GM23338 (cell line): ENCODE measurements at regions not wholly inside any gene's neighbourhood (a gene's known extent, or its start where the extent isn't known, plus 50 kb on each side); places are given as distances from the start of the nearest gene placed in this dataset.

ENCODE experiments used
- ATAC-seq: fragments of 200-7000 bp; cut with Tn5 transposase; 3 replicates; pipeline ENCODE4 v1.9.1; 2020
- DNase-seq: peaks from one replicate; pipeline ENCODE4 v3.0.0-alpha.2; 2015; ENCODE audit warnings: low spot score
- H2AFZ ChIP-seq: fragments of 200-600 bp; sonication (generic); 2 replicates; pipeline ENCODE4 v1.8.0; 2016; ENCODE audit warnings: antibody characterized with exemption, mild to moderate bottlenecking, moderate library complexity
- H3F3A ChIP-seq: fragments of 200-600 bp; sonication (generic); replicated peaks from 2 replicates; pipeline ENCODE4 v1.8.0; 2017; ENCODE audit warnings: antibody characterized with exemption, mixed run types, low read depth
- H3K27ac ChIP-seq: fragments of 200-600 bp; sonication (generic); 2 replicates; pipeline ENCODE4 v1.6.1; 2016; ENCODE audit warnings: low read depth
- H3K27me3 ChIP-seq: fragments of 200-600 bp; sonication (generic); 2 replicates; pipeline ENCODE4 v1.8.0; 2016; ENCODE audit warnings: mild to moderate bottlenecking, mixed run types, moderate library complexity; ENCODE audit not compliant: insufficient read depth
- H3K36me3 ChIP-seq: fragments of 200-600 bp; sonication (generic); 2 replicates; pipeline ENCODE4 v1.8.0; 2016; ENCODE audit warnings: mild to moderate bottlenecking; ENCODE audit not compliant: insufficient read depth
- H3K4me1 ChIP-seq: fragments of 200-600 bp; sonication (generic); 2 replicates; pipeline ENCODE4 v1.8.0; 2016; ENCODE audit warnings: mild to moderate bottlenecking, moderate library complexity; ENCODE audit not compliant: insufficient read depth
- H3K4me2 ChIP-seq: fragments of 200-600 bp; sonication (generic); 2 replicates; pipeline ENCODE4 v1.7.1; 2017; ENCODE audit warnings: mixed run types
- H3K4me3 ChIP-seq: fragments of 200-600 bp; sonication (generic); 2 replicates; pipeline ENCODE4 v1.6.1; 2016; ENCODE audit warnings: mixed run types
- H3K79me2 ChIP-seq: fragments of 200-600 bp; sonication (generic); replicated peaks from 2 replicates; pipeline ENCODE4 v1.8.0; 2017; ENCODE audit warnings: mild to moderate bottlenecking; ENCODE audit not compliant: insufficient read depth
- H3K9me2 ChIP-seq: fragments of 200-600 bp; sonication (generic); 2 replicates; pipeline ENCODE4 v1.8.0; 2017; ENCODE audit not compliant: insufficient read depth
- H4K20me1 ChIP-seq: fragments of 200-600 bp; sonication (generic); replicated peaks from 2 replicates; pipeline ENCODE4 v1.8.0; 2017; ENCODE audit warnings: mild to moderate bottlenecking; ENCODE audit not compliant: insufficient read depth
- H3K27ac Mint-ChIP-seq: 2 replicates; pipeline ENCODE4 v1.8.0; 2020; ENCODE audit warnings: inconsistent platforms, mild to moderate bottlenecking, moderate library complexity, mixed read lengths
- H3K27me3 Mint-ChIP-seq: 3 replicates; pipeline ENCODE4 v1.8.0; 2022; ENCODE audit warnings: low read depth, mild to moderate bottlenecking, moderate library complexity, mixed read lengths, inconsistent platforms; ENCODE audit not compliant: insufficient read depth, poor library complexity
- H3K36me3 Mint-ChIP-seq: 3 replicates; pipeline ENCODE4 v1.8.0; 2021; ENCODE audit warnings: low read depth, mild to moderate bottlenecking, inconsistent platforms, moderate library complexity, mixed read lengths
- H3K4me1 Mint-ChIP-seq: 3 replicates; pipeline ENCODE4 v1.8.0; 2020; ENCODE audit warnings: mild to moderate bottlenecking, inconsistent platforms, mixed read lengths
- H3K4me3 Mint-ChIP-seq: 3 replicates; pipeline ENCODE4 v1.8.0; 2021; ENCODE audit warnings: moderate library complexity, mild to moderate bottlenecking, inconsistent platforms, mixed read lengths
- H3K9me3 Mint-ChIP-seq: 3 replicates; pipeline ENCODE4 v1.8.0; 2020; ENCODE audit warnings: moderate library complexity, mild to moderate bottlenecking, inconsistent platforms, mixed read lengths
- CREB1 ChIP-seq: fragments of 250-450 bp; sonication (Bioruptor Pico); IDR thresholded peaks from 2 replicates; pipeline ENCODE4 v1.5.0; 2020; ENCODE audit warnings: low read depth, mild to moderate bottlenecking, moderate library complexity
- EZH2 ChIP-seq: fragments of 200-600 bp; sonication (generic); IDR thresholded peaks from one replicate; pipeline ENCODE4 v1.8.0; 2017; ENCODE audit warnings: antibody characterized with exemption, mild to moderate bottlenecking, low read depth; ENCODE audit not compliant: unreplicated experiment
- JUNB ChIP-seq: IDR thresholded peaks from one replicate; pipeline ENCODE4 v1.6.1; 2016; ENCODE audit warnings: antibody characterized with exemption; ENCODE audit not compliant: unreplicated experiment
- NANOG ChIP-seq: IDR thresholded peaks from 2 replicates; pipeline ENCODE4 v1.6.1; 2016; ENCODE audit warnings: antibody characterized with exemption, borderline replicate concordance
- STAT1 ChIP-seq: IDR thresholded peaks from one replicate; pipeline ENCODE4 v1.6.1; 2016; ENCODE audit warnings: antibody characterized with exemption; ENCODE audit not compliant: unreplicated experiment
- ZNF331 ChIP-seq: fragments of 250-450 bp; sonication (Bioruptor Pico); IDR thresholded peaks from 2 replicates; pipeline ENCODE4 v1.5.0; 2020; ENCODE audit warnings: low read depth, mild to moderate bottlenecking, moderate library complexity
- TF ChIP-seq, protein P1 (sequence below): IDR thresholded peaks from 2 replicates; pipeline ENCODE4 v1.6.1; 2016; ENCODE audit warnings: antibody characterized with exemption
- TF ChIP-seq, protein P2 (sequence below): fragments of 250-450 bp; sonication (Bioruptor Pico); IDR thresholded peaks from 2 replicates; pipeline ENCODE4 v1.5.0; 2020; ENCODE audit warnings: mild to moderate bottlenecking, moderate library complexity

DNA sequence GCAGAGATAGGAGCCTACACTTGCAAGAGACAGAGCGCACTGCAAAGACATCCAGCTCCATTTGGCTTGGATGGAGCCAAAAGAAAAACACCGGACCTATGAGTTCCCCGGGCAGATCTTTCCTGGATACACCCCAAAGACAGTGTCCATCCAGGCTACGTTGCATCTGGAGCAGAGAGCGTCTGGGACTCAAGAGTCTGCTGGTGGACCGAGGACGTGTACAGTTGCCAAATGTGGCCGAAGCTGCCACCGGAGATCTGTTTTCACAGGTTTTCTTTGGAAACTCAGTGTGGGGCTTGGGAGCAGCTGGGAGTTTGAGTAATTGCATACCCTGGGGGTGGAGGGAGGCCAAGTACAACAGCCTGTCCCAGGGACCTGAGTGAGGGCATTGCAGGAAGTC is 192.3 kb upstream of the OSR1 start:
- H3K4me3 ChIP-seq: no peak overlapping the region
- H3F3A ChIP-seq: no peaks in the 10 kb centered on the region
- no peak overlapping the region for H3K4me2 ChIP-seq
- H3K4me1 ChIP-seq: no peaks in the 10 kb centered on the region
- H4K20me1 ChIP-seq: no peaks in the 10 kb centered on the region
- H3K9me3 Mint-ChIP-seq: no peaks in the 10 kb centered on the region
- DNase-seq (no peak), ATAC-seq (no peak)
- no peaks in the 10 kb centered on the region for H3K79me2 ChIP-seq
- H3K27me3 ChIP-seq: no peaks in the 10 kb centered on the region
- no peak overlapping the region for H3K27ac Mint-ChIP-seq
- no peaks in the 10 kb centered on the region for H3K4me1 Mint-ChIP-seq
- H3K36me3 ChIP-seq: no peaks in the 10 kb centered on the region
- H3K9me2 ChIP-seq: 0 out of 2 replicates have a peak, but pooled peaks cover 3% of the 10 kb centered on the region
- no peaks in the 10 kb centered on the region for H3K36me3 Mint-ChIP-seq
- no peak overlapping the region for H2AFZ ChIP-seq
- no peak overlapping the region for H3K4me3 Mint-ChIP-seq
- no peak overlapping the region for H3K27ac ChIP-seq
- H3K27me3 Mint-ChIP-seq: peaks cover 2% of the 10 kb centered on the region
- no peak for TF ChIP-seq ZNF331

DNA sequence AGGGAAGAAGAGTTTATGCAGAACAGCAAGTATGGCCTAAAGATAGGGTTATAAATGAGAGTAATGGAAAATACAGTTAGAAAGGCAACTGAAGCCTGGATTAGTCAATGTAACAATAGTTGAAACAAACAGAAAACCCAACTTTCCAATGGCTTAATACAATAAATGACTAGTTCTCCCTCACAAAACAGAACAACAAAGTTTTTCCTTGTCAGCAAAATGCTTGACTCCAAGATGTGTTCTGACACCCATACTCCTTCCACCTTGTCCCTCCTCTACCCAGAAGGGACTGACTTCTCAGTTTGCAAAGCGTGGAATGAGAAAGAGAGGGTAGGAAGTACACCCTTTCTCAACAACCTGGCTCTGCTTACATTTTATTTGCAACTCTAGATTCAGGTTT is 191.4 kb upstream of the OSR1 start:
- Mint-ChIP-seq H3K27ac (no peak overlapping the region), H3K27me3 (peaks cover 6% of the 10 kb centered on the region), H3K36me3 (no peaks in the 10 kb centered on the region), H3K4me1 (no peaks in the 10 kb centered on the region), H3K4me3 (no peak overlapping the region), H3K9me3 (no peaks in the 10 kb centered on the region)
- Histone ChIP-seq H2AFZ (no peak overlapping the region), H3K4me2 (no peak overlapping the region), H4K20me1 (no peaks in the 10 kb centered on the region), H3K27me3 (no peaks in the 10 kb centered on the region), H3K27ac (no peak overlapping the region), H3K9me2 (0 out of 2 replicates have a peak, but pooled peaks cover 3% of the 10 kb centered on the region), H3F3A (no peaks in the 10 kb centered on the region), H3K79me2 (no peaks in the 10 kb centered on the region), H3K36me3 (no peaks in the 10 kb centered on the region), H3K4me3 (no peak overlapping the region), H3K4me1 (no peaks in the 10 kb centered on the region)
- TF ChIP-seq EZH2 (no peak), NANOG (no peak), JUNB (no peak), CREB1 (no peak), STAT1 (no peak)
- TF ChIP-seq, protein P1, sequence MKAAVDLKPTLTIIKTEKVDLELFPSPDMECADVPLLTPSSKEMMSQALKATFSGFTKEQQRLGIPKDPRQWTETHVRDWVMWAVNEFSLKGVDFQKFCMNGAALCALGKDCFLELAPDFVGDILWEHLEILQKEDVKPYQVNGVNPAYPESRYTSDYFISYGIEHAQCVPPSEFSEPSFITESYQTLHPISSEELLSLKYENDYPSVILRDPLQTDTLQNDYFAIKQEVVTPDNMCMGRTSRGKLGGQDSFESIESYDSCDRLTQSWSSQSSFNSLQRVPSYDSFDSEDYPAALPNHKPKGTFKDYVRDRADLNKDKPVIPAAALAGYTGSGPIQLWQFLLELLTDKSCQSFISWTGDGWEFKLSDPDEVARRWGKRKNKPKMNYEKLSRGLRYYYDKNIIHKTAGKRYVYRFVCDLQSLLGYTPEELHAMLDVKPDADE: no peak
- TF ChIP-seq, protein P2, sequence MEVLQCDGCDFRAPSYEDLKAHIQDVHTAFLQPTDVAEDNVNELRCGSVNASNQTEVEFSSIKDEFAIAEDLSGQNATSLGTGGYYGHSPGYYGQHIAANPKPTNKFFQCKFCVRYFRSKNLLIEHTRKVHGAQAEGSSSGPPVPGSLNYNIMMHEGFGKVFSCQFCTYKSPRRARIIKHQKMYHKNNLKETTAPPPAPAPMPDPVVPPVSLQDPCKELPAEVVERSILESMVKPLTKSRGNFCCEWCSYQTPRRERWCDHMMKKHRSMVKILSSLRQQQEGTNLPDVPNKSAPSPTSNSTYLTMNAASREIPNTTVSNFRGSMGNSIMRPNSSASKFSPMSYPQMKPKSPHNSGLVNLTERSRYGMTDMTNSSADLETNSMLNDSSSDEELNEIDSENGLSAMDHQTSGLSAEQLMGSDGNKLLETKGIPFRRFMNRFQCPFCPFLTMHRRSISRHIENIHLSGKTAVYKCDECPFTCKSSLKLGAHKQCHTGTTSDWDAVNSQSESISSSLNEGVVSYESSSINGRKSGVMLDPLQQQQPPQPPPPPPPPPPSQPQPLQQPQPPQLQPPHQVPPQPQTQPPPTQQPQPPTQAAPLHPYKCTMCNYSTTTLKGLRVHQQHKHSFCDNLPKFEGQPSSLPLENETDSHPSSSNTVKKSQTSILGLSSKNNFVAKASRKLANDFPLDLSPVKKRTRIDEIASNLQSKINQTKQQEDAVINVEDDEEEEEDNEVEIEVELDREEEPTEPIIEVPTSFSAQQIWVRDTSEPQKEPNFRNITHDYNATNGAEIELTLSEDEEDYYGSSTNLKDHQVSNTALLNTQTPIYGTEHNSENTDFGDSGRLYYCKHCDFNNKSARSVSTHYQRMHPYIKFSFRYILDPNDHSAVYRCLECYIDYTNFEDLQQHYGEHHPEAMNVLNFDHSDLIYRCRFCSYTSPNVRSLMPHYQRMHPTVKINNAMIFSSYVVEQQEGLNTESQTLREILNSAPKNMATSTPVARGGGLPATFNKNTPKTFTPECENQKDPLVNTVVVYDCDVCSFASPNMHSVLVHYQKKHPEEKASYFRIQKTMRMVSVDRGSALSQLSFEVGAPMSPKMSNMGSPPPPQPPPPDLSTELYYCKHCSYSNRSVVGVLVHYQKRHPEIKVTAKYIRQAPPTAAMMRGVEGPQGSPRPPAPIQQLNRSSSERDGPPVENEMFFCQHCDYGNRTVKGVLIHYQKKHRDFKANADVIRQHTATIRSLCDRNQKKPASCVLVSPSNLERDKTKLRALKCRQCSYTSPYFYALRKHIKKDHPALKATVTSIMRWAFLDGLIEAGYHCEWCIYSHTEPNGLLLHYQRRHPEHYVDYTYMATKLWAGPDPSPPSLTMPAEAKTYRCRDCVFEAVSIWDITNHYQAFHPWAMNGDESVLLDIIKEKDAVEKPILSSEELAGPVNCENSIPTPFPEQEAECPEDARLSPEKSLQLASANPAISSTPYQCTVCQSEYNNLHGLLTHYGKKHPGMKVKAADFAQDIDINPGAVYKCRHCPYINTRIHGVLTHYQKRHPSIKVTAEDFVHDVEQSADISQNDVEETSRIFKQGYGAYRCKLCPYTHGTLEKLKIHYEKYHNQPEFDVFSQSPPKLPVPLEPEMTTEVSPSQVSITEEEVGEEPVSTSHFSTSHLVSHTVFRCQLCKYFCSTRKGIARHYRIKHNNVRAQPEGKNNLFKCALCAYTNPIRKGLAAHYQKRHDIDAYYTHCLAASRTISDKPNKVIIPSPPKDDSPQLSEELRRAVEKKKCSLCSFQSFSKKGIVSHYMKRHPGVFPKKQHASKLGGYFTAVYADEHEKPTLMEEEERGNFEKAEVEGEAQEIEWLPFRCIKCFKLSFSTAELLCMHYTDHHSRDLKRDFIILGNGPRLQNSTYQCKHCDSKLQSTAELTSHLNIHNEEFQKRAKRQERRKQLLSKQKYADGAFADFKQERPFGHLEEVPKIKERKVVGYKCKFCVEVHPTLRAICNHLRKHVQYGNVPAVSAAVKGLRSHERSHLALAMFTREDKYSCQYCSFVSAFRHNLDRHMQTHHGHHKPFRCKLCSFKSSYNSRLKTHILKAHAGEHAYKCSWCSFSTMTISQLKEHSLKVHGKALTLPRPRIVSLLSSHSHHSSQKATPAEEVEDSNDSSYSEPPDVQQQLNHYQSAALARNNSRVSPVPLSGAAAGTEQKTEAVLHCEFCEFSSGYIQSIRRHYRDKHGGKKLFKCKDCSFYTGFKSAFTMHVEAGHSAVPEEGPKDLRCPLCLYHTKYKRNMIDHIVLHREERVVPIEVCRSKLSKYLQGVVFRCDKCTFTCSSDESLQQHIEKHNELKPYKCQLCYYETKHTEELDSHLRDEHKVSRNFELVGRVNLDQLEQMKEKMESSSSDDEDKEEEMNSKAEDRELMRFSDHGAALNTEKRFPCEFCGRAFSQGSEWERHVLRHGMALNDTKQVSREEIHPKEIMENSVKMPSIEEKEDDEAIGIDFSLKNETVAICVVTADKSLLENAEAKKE (CRISPR knock-in tag): no peak
- no peak for DNase-seq
- no peak for ATAC-seq
